GM18526 (cell line): ENCODE measurements at regions not wholly inside any gene's neighbourhood (a gene's known extent, or its start where the extent isn't known, plus 50 kb on each side); places are given as distances from the start of the nearest gene placed in this dataset.
A peak's percentile ranks its signal among the peaks of the same experiment; 100 is the strongest.

ENCODE experiments used
- POLR2A ChIP-seq: IDR thresholded peaks from 3 replicates; pipeline ENCODE4 v1.6.1; 2011; ENCODE audit not compliant: insufficient read length; ENCODE audit errors: extremely low read depth

- TF ChIP-seq POLR2A, result no peak
These were observed 227.9 kb downstream of the BCAS1 start for GRCh38 chr20:53842301-53843099.

- no peak for TF ChIP-seq POLR2A
These were observed 228.7 kb downstream of the BCAS1 start for GRCh38 chr20:53841741-53842140.

- no peak for TF ChIP-seq POLR2A
These were observed 229.9 kb downstream of the BCAS1 start for GRCh38 chr20:53840532-53840931.

DNA sequence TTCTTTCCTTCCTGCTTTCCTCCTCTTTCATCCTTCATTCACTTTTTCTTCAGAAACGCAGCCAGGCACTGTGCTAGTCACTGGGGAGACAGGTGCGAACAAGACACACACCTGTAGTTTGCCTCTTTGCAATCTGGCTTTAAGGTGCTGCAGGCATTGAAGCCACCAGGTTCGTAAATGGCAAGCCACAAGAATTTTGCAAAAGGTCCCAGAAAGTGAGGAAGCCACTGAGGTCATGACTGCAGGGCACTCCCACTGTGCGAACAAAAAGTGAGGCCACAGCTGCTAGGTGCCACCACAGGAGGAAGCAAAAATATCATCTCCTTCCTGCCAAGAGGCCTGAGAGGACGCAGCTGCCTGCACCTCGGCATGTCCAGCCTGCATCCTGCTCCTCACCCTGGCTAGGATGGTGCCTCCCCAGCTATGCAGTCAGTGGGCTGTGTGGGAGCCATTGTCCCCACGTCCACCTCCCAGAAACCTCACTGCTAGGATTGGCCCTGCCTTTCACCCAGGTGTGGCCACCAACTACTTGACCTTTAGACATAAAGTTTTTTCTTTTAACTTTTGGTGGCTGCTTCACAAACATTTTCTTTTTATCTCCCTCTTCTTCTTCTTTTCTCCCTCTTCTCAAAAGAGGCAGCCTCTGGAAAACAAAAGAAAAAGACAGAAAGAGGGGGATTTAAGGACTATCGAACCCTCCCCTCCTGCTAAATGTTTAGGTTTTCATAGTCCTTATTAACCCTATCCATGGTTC, 230.8 kb downstream of the BCAS1 start:
- TF ChIP-seq POLR2A, result peak; percentile 33

GRCh38 chr20:53838311-53838868, 232.0 kb downstream of the BCAS1 start:
- TF ChIP-seq POLR2A, result no peak

DNA sequence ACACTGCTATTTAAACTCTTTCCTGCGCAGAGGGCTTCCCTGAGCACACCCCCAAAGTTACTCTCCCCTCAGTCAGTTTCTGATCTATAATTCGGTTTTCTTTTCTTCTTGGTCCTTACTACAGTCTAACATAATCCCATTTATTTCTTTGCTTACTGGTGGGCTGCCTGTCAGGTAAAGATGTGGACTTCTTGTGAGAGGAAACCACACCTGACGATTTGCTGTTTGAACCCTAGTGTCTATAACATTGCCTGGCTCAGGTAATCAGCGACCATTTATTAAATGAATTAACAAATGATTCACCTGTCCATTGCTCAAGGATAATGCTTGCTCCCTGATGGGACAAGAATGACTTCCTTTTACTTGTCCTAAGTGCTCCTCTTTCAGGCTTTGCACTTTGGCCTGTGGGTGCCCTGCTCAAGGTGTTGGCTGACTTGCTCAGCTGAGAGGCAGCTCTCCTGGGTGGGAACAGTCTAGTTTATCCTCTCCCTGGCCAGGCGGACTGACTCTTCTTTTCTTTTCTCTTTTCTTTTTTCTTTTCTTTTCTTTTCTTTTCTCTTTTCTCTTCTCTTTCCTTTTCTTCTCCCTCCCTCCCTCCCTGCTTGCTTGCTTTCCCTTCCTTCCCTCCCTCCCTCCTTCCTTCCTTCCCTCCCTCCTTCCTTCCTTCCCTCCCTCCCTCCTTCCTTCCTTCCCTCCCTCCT, 233.1 kb downstream of the BCAS1 start:
- no peak for TF ChIP-seq POLR2A

DNA sequence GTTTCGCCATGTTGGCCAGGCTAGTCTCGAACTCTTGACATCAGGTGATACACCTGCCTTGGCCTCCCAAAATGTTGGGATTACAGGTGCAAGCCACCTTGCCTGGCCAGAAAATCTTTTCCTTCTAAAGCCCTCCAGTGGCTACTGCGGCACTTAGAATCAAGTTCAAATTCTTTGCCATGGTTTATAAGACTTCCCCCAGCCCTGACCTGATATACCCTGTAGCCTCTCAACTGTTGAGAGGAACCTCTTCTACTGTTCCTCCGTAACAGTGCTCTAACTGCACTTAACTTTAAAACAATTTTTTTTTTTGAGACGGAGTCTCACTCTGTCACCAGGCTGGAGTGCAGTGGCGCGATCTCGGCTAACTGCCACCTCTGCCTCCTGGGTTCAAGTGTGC, 235.6 kb downstream of the BCAS1 start:
- no peak for TF ChIP-seq POLR2A

DNA sequence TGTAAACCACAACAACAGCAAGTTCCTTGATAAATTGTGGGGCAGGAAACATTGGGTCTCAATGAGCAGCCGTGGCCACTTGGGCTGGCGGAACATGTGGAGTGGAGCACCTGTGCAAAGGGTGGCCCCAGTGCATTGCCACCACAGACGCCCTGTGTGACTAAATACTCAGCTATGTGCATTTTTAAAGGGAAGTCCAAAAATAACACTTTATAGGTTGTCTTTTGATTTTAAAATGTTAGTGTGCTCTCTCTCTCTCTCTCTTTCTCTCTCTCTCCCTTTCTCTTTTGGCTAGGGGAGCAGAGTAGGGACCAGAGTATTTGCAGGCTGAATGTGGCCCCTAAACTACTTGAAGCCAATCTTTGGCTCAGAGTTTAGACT, 236.3 kb downstream of the BCAS1 start:
- TF ChIP-seq POLR2A, result no peak

DNA sequence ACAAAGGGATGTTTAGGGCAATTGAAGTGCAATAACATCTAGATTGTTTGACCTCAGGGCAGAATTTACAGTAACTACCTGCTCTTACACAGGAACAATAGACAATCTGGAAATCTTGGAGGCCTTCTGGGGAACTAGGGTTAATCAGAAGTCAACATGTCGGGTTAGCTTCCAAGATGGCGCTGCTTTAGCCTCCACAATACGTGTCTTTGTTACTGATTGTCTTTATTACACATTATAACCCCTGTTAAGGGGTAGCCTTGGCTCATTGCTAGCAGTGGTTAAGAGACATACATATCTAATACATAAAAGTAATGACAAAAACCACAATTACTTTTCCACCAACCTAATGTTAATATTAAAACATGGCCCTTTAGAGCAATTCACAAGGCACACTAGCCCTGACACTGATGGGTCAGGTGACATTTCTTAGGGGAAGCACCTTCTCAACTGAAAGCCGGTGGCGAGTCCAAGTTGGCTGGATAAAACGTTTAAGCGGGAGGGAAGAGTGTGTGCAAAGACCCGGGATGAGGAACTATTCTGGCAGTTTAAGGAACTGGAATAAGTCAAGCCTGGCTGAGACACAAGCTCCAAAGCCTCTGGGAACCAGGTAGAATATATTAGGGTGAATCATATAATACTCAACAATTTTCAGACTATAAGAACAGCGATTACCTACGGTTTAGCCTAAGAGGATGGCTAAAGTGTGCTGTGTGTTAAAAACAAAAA, 236.9 kb downstream of the BCAS1 start:
- TF ChIP-seq POLR2A, result no peak

DNA sequence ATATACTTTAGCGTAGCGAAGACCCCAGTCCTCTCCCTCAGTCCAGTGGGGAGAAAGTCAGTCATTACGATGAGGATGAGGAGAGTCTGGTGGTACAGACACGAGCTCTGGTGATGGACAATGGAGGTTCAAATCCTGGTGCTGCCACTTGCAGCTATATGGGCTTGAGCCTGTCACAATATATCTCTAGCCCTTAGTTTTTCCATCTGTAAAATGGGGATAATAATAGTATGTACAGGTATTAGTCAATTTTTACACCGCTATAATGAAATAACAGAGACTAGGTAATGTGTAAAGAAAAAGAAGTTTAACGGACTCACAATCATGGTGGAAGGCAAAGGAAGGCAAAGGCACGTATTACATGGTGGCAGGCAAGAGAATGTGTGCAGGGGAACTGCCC, 237.9 kb downstream of the BCAS1 start:
- no peak for TF ChIP-seq POLR2A

DNA sequence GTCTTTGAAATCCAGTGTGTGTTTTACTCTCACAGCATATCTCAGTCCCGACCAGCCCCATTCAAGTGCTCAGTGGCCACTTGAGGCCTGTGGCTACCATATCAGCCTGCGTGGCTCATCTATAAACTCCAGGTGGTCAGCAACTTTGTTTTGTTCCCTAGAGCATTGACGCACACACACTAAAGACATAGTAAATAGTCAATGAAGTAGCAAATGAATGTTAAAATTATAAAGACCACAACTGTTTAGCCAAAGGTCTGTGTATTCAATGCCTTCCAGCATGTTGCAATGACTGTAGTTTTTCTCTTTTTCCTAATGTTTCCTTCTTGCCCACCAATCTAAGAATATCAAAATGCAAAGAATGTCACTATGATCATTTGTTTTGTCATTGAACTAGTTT, 238.2 kb upstream of the ZNF217 start:
- TF ChIP-seq POLR2A, result no peak

GRCh38 chr20:53831228-53831627, 237.6 kb upstream of the ZNF217 start:
- TF ChIP-seq POLR2A, result no peak

DNA sequence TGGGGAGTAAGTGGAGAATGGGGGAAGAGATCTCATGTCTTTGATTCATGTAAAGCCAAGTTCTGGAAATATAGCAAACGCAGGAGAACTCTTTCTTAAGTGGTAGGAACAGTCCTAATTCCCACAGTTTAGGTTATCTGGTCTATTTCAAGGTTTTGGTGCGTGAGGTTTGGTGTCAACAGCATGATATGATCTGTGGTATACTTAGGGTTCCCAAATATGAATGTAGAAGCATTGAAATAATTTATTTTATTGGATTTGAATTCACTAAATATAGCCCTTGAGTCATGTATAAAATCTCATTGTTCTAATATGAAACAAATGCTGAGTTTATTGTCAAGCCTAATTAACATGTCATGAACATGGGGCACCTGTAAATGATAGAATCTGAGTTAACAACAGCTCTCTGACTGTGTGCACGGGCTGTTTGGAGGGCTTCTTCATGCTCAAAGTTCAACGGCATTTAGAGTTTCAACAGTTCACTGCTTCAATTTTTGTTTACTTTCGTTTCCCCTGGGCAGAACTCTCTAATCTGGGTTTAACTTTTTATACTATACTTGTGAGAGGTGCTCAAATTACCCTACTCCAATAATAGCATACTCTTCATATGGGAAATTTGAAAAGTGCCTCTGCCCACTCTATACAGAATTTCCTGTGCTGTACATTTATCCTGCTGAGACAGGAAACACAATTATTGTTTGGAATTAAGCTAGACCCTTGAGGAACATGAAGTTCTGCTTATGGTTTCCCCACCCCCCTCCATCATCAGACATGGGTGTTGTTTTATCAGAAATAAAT, 236.3 kb upstream of the ZNF217 start:
- TF ChIP-seq POLR2A, result no peak

GRCh38 chr20:53829255-53829723, 235.7 kb upstream of the ZNF217 start:
- TF ChIP-seq POLR2A, result no peak
